Astrocyte (in vitro differentiated cells and primary cell): ENCODE measurements at regions not wholly inside any gene's neighbourhood (a gene's known extent, or its start where the extent isn't known, plus 50 kb on each side); places are given as distances from the start of the nearest gene placed in this dataset.

Experiments
- DNase-seq: peaks from one replicate; pipeline ENCODE4 v3.0.0-alpha.2; 2010; ENCODE audit warnings: low read depth
- FAIRE-seq: peaks from 2 replicates; lab custom pipeline; 2011; peaks lifted over from hg19 to GRCh38; lab: Jason Lieb, UNC
- H2AFZ ChIP-seq: 2 replicates; pipeline ENCODE4 v1.6.0; 2012; ENCODE audit warnings: low read depth, low read length, inconsistent platforms
- H3K27ac ChIP-seq: 2 replicates; pipeline ENCODE4 v1.5.1; 2011; ENCODE audit warnings: low read depth, low read length, inconsistent platforms
- H3K27me3 ChIP-seq: 2 replicates; pipeline ENCODE4 v1.6.0; 2011; ENCODE audit warnings: low read length, inconsistent platforms; ENCODE audit not compliant: insufficient read depth
- H3K36me3 ChIP-seq: 2 replicates; pipeline ENCODE4 v1.5.1; 2011; ENCODE audit warnings: low read length, inconsistent platforms; ENCODE audit not compliant: insufficient read depth
- H3K4me1 ChIP-seq: 2 replicates; pipeline ENCODE4 v1.5.1; 2011; ENCODE audit warnings: low read length, inconsistent platforms; ENCODE audit not compliant: insufficient read depth
- H3K4me2 ChIP-seq: 2 replicates; pipeline ENCODE4 v1.6.0; 2012; ENCODE audit warnings: low read length, inconsistent platforms
- H3K4me3 ChIP-seq: 2 replicates; pipeline ENCODE4 v1.5.1; 2011; ENCODE audit warnings: low read depth, mild to moderate bottlenecking, low read length, inconsistent platforms; ENCODE audit not compliant: insufficient read depth
- H3K79me2 ChIP-seq: 2 replicates; pipeline ENCODE4 v1.6.0; 2012; ENCODE audit warnings: mild to moderate bottlenecking, low read length, inconsistent platforms; ENCODE audit not compliant: insufficient read depth
- H3K9ac ChIP-seq: 2 replicates; pipeline ENCODE4 v1.6.0; 2012; ENCODE audit warnings: mild to moderate bottlenecking, low read length, inconsistent platforms
- H3K9me3 ChIP-seq: 2 replicates; pipeline ENCODE4 v1.5.1; 2012; ENCODE audit warnings: low read depth, mild to moderate bottlenecking, low read length, inconsistent platforms; ENCODE audit not compliant: insufficient read depth
- H4K20me1 ChIP-seq: 2 replicates; pipeline ENCODE4 v1.6.0; 2012; ENCODE audit warnings: low read length, inconsistent platforms; ENCODE audit not compliant: insufficient read depth
- H3K27ac Mint-ChIP-seq: one replicate; pipeline ENCODE4 v1.8.0; 2021; ENCODE audit warnings: mild to moderate bottlenecking, mixed read lengths; ENCODE audit not compliant: unreplicated experiment
- H3K27me3 Mint-ChIP-seq: one replicate; pipeline ENCODE4 v1.8.0; 2021; ENCODE audit warnings: low read depth, mixed read lengths; ENCODE audit not compliant: unreplicated experiment
- H3K36me3 Mint-ChIP-seq: one replicate; pipeline ENCODE4 v1.8.0; 2021; ENCODE audit warnings: low read depth, mixed read lengths; ENCODE audit not compliant: unreplicated experiment
- H3K4me1 Mint-ChIP-seq: one replicate; pipeline ENCODE4 v1.8.0; 2021; ENCODE audit warnings: low read depth, mixed read lengths; ENCODE audit not compliant: unreplicated experiment
- H3K4me3 Mint-ChIP-seq: one replicate; pipeline ENCODE4 v1.8.0; 2021; ENCODE audit warnings: mild to moderate bottlenecking, moderate library complexity, mixed read lengths; ENCODE audit not compliant: unreplicated experiment
- H3K9me3 Mint-ChIP-seq: one replicate; pipeline ENCODE4 v1.8.0; 2021; ENCODE audit warnings: mild to moderate bottlenecking, mixed read lengths; ENCODE audit not compliant: unreplicated experiment
- EZH2 ChIP-seq: IDR thresholded peaks from 2 replicates; pipeline ENCODE4 v1.6.1; 2012; ENCODE audit warnings: mild to moderate bottlenecking, low read length, inconsistent platforms; ENCODE audit not compliant: insufficient read depth
- TF ChIP-seq, protein P1 (sequence below): IDR thresholded peaks from 2 replicates; pipeline ENCODE4 v1.5.1; 2011; ENCODE audit warnings: low read depth, mild to moderate bottlenecking, inconsistent platforms, low read length, moderate library complexity; ENCODE audit not compliant: insufficient read depth

DNA sequence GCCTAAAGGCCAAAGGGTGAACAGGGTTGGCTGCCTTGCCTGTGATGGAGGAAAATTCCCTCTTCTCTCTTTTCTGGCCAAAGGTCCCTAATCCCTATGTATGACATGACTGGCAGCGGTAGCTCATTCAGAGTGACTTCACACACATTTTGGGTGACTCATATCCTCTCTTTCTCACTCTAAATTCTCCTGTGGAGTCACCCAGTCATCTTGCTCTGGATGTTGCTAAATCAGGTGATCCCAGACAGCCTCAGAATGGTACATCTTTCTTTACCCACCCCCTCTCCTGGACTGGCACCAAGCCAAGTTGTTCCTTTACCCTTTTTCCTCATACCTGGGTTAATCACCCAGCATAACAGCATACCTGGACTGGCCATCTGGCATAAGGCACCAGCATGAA is 77.2 kb downstream of the NEURL3 start:
- Mint-ChIP-seq H3K9me3 (no peaks in the 10 kb centered on the region), H3K36me3 (no peaks in the 10 kb centered on the region), H3K27me3 (no peaks in the 10 kb centered on the region), H3K4me1 (peaks cover 15% of the 10 kb centered on the region), H3K4me3 (no peak overlapping the region), H3K27ac (no peak overlapping the region)
- FAIRE-seq (peak; percentile 89), DNase-seq (peak; percentile 61)
- Histone ChIP-seq H2AFZ (no peak overlapping the region), H4K20me1 (no peaks in the 10 kb centered on the region), H3K27me3 (no peaks in the 10 kb centered on the region), H3K36me3 (no peaks in the 10 kb centered on the region), H3K9me3 (peaks cover 8% of the 10 kb centered on the region), H3K9ac (no peak overlapping the region), H3K27ac (no peak overlapping the region), H3K4me1 (peaks cover 8% of the 10 kb centered on the region), H3K4me2 (peak overlapping the region; percentile 4), H3K79me2 (no peaks in the 10 kb centered on the region), H3K4me3 (no peak overlapping the region)
- TF ChIP-seq, protein P1, sequence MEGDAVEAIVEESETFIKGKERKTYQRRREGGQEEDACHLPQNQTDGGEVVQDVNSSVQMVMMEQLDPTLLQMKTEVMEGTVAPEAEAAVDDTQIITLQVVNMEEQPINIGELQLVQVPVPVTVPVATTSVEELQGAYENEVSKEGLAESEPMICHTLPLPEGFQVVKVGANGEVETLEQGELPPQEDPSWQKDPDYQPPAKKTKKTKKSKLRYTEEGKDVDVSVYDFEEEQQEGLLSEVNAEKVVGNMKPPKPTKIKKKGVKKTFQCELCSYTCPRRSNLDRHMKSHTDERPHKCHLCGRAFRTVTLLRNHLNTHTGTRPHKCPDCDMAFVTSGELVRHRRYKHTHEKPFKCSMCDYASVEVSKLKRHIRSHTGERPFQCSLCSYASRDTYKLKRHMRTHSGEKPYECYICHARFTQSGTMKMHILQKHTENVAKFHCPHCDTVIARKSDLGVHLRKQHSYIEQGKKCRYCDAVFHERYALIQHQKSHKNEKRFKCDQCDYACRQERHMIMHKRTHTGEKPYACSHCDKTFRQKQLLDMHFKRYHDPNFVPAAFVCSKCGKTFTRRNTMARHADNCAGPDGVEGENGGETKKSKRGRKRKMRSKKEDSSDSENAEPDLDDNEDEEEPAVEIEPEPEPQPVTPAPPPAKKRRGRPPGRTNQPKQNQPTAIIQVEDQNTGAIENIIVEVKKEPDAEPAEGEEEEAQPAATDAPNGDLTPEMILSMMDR: no peak
- TF ChIP-seq EZH2: no peak

DNA sequence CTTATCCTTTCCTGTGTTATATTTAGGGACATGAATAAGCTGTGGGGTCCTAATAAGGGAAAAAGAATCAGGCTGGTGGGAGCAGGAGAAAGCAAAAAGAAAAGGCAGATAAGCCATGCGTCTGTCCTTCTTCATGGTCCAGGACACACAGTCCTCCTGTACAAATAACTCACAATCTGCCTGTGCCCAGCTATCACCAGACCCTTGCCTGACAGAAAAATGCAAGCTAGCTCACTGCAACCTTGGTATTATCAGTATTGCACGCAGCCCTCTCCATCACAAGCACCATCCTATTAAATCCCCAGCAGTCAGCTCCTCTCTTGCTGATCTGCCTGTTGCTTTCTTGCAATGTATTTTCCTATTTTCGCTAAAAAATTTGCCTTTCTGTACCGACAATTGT is 78.0 kb downstream of the NEURL3 start:
- H3K27me3 Mint-ChIP-seq: no peaks in the 10 kb centered on the region
- H3K4me3 Mint-ChIP-seq: no peak overlapping the region

DNA sequence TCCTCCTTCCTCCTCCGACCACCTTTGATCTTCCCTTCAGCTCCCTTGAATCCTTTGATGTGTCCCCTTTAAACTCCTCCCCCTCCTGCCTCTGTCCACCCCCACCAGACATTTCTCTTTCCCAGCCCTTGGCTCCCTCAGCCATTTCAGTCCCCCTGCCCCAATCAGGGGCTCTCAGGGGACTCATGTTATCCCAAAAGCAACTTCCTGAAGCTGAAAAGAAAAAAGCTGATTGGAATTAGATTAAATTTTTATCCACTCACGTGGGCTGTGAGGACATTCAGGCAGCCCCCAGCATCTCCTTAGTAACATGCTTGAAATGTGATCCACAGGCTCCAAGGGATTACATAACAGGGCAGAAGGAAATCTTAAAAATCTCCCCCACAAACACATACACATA is 81.3 kb downstream of the NEURL3 start:
- no peak overlapping the region for H3K27ac ChIP-seq
- no peaks in the 10 kb centered on the region for H3K36me3 Mint-ChIP-seq
- no peak overlapping the region for H3K4me3 Mint-ChIP-seq
- peaks cover 8% of the 10 kb centered on the region for H3K4me1 ChIP-seq
- H3K27me3 ChIP-seq: no peaks in the 10 kb centered on the region
- no peak overlapping the region for H3K4me2 ChIP-seq
- peaks cover 11% of the 10 kb centered on the region for H3K9me3 Mint-ChIP-seq
- no peak overlapping the region for H2AFZ ChIP-seq
- H3K4me3 ChIP-seq: no peak overlapping the region
- no peak overlapping the region for H3K9ac ChIP-seq
- H3K27me3 Mint-ChIP-seq: peaks cover 15% of the 10 kb centered on the region
- H3K4me1 Mint-ChIP-seq: peaks cover 13% of the 10 kb centered on the region
- no peak overlapping the region for H3K27ac Mint-ChIP-seq
- no peaks in the 10 kb centered on the region for H4K20me1 ChIP-seq
- DNase-seq (peak; percentile 16), FAIRE-seq (no peak)
- H3K79me2 ChIP-seq: no peaks in the 10 kb centered on the region
- TF ChIP-seq EZH2: no peak
- TF ChIP-seq, protein P1: no peak
- no peaks in the 10 kb centered on the region for H3K9me3 ChIP-seq
- no peaks in the 10 kb centered on the region for H3K36me3 ChIP-seq

More for the DNA sequence above, 78.0 kb downstream of the NEURL3 start:
- Histone ChIP-seq H3K27me3 (no peaks in the 10 kb centered on the region), H3K79me2 (no peaks in the 10 kb centered on the region), H3K36me3 (no peaks in the 10 kb centered on the region), H3K9ac (no peak overlapping the region), H3K4me1 (peaks cover 8% of the 10 kb centered on the region), H3K9me3 (peaks cover 8% of the 10 kb centered on the region), H3K27ac (no peak overlapping the region), H3K4me2 (no peak overlapping the region), H4K20me1 (no peaks in the 10 kb centered on the region), H3K4me3 (no peak overlapping the region), H2AFZ (no peak overlapping the region)
- TF ChIP-seq, protein P1: no peak
- TF ChIP-seq EZH2: no peak
- no peaks in the 10 kb centered on the region for H3K9me3 Mint-ChIP-seq
- FAIRE-seq (no peak), DNase-seq (no peak)
- H3K27ac Mint-ChIP-seq: no peak overlapping the region
- H3K4me1 Mint-ChIP-seq: peaks cover 15% of the 10 kb centered on the region
- H3K36me3 Mint-ChIP-seq: no peaks in the 10 kb centered on the region
